ENCODE measurements at regions not wholly inside any gene's neighbourhood (a gene's known extent, or its start where the extent isn't known, plus 50 kb on each side); places are given as distances from the start of the nearest gene placed in this dataset.

GRCh38 chr11:19576054-19576453, 136.6 kb upstream of the NAV2 start:
- TF ChIP-seq GABPA (IDR thresholded peaks at IDR 0.05; ENCODE audit: low read depth): no peak
- TF ChIP-seq, protein P1, sequence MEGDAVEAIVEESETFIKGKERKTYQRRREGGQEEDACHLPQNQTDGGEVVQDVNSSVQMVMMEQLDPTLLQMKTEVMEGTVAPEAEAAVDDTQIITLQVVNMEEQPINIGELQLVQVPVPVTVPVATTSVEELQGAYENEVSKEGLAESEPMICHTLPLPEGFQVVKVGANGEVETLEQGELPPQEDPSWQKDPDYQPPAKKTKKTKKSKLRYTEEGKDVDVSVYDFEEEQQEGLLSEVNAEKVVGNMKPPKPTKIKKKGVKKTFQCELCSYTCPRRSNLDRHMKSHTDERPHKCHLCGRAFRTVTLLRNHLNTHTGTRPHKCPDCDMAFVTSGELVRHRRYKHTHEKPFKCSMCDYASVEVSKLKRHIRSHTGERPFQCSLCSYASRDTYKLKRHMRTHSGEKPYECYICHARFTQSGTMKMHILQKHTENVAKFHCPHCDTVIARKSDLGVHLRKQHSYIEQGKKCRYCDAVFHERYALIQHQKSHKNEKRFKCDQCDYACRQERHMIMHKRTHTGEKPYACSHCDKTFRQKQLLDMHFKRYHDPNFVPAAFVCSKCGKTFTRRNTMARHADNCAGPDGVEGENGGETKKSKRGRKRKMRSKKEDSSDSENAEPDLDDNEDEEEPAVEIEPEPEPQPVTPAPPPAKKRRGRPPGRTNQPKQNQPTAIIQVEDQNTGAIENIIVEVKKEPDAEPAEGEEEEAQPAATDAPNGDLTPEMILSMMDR (IDR thresholded peaks at IDR 0.05; ENCODE audit: insufficient read depth, low read length): no peak
- no peak for TF ChIP-seq POLR2AphosphoS5 (IDR thresholded peaks at IDR 0.05; ENCODE audit: low read depth)
- no peak for TF ChIP-seq REST (IDR thresholded peaks at IDR 0.05; ENCODE audit: insufficient replicate concordance, low read depth)
- no peak for TF ChIP-seq SPI1 (IDR thresholded peaks at IDR 0.05; ENCODE audit: borderline replicate concordance, low read depth)

All from HL-60 (cell line).